Thyroid gland (tissue), 4 donors: ENCODE measurements at regions not wholly inside any gene's neighbourhood (a gene's known extent, or its start where the extent isn't known, plus 50 kb on each side); places are given as distances from the start of the nearest gene placed in this dataset.

ENCODE experiments used
- DNase-seq, 2 donors: peaks; one replicate each; pipeline ENCODE4 v3.0.0-alpha.2; 2019
- H3K27ac ChIP-seq, 3 donors: fragments of 200-600 bp; sonication (generic); 1 replicate in 2 of 3; 2 replicates in 1 of 3; pipeline ENCODE4 v1.5.1; 2016 to 2019; ENCODE audit warnings: mild to moderate bottlenecking in 1 of 3, moderate library complexity in 1 of 3
- H3K27me3 ChIP-seq: fragments of 200-600 bp; sonication (generic); one replicate; pipeline ENCODE4 v1.5.1; 2019
- H3K36me3 ChIP-seq, 2 donors: fragments of 200-600 bp; sonication (generic); one replicate each; pipeline ENCODE4 v1.5.1; 2016 to 2019
- H3K4me1 ChIP-seq, 2 donors: fragments of 200-600 bp; sonication (generic); one replicate each; pipeline ENCODE4 v1.5.1; 2017 to 2019
- H3K4me3 ChIP-seq, 3 donors: fragments of 200-600 bp; sonication (generic); replicated peaks in 1 of 3; 1 replicate in 2 of 3; 2 replicates in 1 of 3; pipeline ENCODE4 v1.5.1; 2016; ENCODE audit warnings: mild to moderate bottlenecking in 1 of 3
- H3K9me3 ChIP-seq: fragments of 200-600 bp; sonication (generic); one replicate; pipeline ENCODE4 v1.5.1; 2017
- CTCF ChIP-seq, 6 experiments: fragments of 200-600 bp in 3 of 6; fragments of 450-650 bp in 3 of 6; sonication (generic) in 3 of 6; IDR thresholded peaks; one replicate each; pipeline ENCODE4 v1.5.1; 2016 to 2019; ENCODE audit warnings: antibody characterized with exemption in 6 of 6, mild to moderate bottlenecking in 2 of 6, inconsistent platforms in 1 of 6, moderate library complexity in 1 of 6
- POLR2A ChIP-seq, 2 donors: fragments of 450-650 bp; IDR thresholded peaks; one replicate each; pipeline ENCODE4 v1.6.1; 2017; ENCODE audit warnings: antibody characterized with exemption in 2 of 2, mild to moderate bottlenecking in 2 of 2, moderate library complexity in 1 of 2
- WGBS, 2 donors: methylation state at CpG; one replicate each; pipeline ENCODE4 v1.1.5; 2017; 5-methylcytosine and 5-hydroxymethylcytosine counted together
- intact Hi-C: fragments of 100-400 bp; cut with DNase I; formaldehyde crosslinking; loops from one replicate; pipeline ENCODE4 v1.15.1; 2023

GRCh38 chr4:12421364-12421763 is 992.7 kb upstream of the HS3ST1 start:
- no peaks in the 10 kb centered on the region for H3K36me3 ChIP-seq
- no peaks in the 10 kb centered on the region for H3K4me1 ChIP-seq
- TF ChIP-seq CTCF (IDR thresholded peaks at IDR 0.05): no peak
- no peak for TF ChIP-seq POLR2A (IDR thresholded peaks at IDR 0.05)
- no peak overlapping the region for H3K27ac ChIP-seq
- H3K4me3 ChIP-seq: no peak overlapping the region
- no peaks in the 10 kb centered on the region for H3K9me3 ChIP-seq
- H3K27me3 ChIP-seq: no peaks in the 10 kb centered on the region
- DNase-seq: no peak
- 92 to 93% methylated on average over 5 of the region's 5 CpGs for WGBS, 2 donors
- intact Hi-C loops: no loop called here

DNA sequence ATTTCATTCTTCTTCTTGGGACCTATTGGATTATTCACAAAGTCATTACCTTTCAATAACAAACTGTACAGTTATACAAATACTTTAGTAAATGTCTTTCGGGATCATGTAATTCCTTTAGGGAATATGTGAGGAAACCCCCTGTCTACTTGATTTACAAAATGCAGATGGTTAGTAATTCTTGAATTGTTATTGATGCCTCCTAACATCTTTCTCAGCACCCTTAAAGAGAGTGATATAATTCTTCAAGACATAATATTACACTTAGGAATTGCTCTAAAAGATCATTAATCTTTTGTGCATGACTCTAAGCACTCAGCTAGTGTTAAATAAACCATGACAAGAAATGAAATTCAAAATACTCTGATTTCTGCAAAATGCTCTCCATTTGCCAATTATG is 988.1 kb upstream of the HS3ST1 start:
- intact Hi-C loops: no loop called here
- Histone ChIP-seq H3K9me3 (no peaks in the 10 kb centered on the region), H3K4me3 (no peak overlapping the region), H3K36me3 (no peaks in the 10 kb centered on the region), H3K4me1 (no peaks in the 10 kb centered on the region), H3K27me3 (no peaks in the 10 kb centered on the region), H3K27ac (no peak overlapping the region)
- DNase-seq: no peak
- WGBS, 2 donors: 80% methylated on average over 1 of the region's 1 CpG
- TF ChIP-seq CTCF (IDR thresholded peaks at IDR 0.05) (no peak), POLR2A (IDR thresholded peaks at IDR 0.05) (no peak)

DNA sequence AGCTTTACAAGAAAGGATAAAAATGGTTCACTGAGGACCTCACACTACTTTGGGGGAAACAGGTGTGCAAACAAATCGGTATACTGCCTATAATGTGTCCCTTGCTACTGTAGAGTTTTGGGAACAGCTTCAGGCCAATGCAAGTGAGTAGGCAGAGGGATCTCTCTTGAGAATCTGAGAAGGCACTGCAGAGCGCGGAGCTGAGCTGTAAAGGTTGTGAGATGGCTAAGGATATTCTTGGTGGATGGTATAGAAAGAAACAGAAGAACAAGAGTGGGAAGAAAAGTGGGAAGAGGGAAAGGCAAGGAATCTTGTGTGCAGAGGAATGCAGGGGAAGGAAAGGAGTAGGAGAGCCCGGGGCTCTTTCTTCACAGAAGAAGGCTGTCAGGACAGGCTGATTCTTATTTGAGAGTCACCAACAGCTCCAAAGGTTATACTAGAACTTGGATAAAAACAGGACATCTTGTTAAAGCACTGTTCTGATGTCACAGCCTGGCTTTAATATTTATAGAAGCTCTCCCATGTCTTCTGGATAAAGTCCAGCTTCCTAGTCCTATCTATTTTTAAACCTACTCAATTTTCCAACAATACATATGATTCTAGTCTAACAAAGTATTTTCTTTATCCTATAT is 985.6 kb upstream of the HS3ST1 start:
- Histone ChIP-seq H3K27me3 (no peaks in the 10 kb centered on the region), H3K9me3 (no peaks in the 10 kb centered on the region), H3K4me1 (no peaks in the 10 kb centered on the region), H3K27ac (no peak overlapping the region), H3K4me3 (no peak overlapping the region), H3K36me3 (no peaks in the 10 kb centered on the region)
- no peak for DNase-seq
- WGBS, 2 donors: 83 to 86% methylated on average over 4 of the region's 4 CpGs
- TF ChIP-seq CTCF (IDR thresholded peaks at IDR 0.05) (no peak), POLR2A (IDR thresholded peaks at IDR 0.05) (no peak)
- intact Hi-C loops: no loop called here

GRCh38 chr4:12411072-12411471 is 982.4 kb upstream of the HS3ST1 start:
- intact Hi-C loops: no loop called here
- H3K27me3 ChIP-seq: no peaks in the 10 kb centered on the region
- H3K4me1 ChIP-seq: no peaks in the 10 kb centered on the region
- WGBS, 2 donors: 60 to 74% methylated on average over 4 of the region's 4 CpGs
- TF ChIP-seq POLR2A (IDR thresholded peaks at IDR 0.05) (no peak), CTCF (IDR thresholded peaks at IDR 0.05) (no peak)
- H3K9me3 ChIP-seq: no peaks in the 10 kb centered on the region
- H3K27ac ChIP-seq: no peak overlapping the region
- no peaks in the 10 kb centered on the region for H3K36me3 ChIP-seq
- DNase-seq: no peak
- H3K4me3 ChIP-seq: no peak overlapping the region

DNA sequence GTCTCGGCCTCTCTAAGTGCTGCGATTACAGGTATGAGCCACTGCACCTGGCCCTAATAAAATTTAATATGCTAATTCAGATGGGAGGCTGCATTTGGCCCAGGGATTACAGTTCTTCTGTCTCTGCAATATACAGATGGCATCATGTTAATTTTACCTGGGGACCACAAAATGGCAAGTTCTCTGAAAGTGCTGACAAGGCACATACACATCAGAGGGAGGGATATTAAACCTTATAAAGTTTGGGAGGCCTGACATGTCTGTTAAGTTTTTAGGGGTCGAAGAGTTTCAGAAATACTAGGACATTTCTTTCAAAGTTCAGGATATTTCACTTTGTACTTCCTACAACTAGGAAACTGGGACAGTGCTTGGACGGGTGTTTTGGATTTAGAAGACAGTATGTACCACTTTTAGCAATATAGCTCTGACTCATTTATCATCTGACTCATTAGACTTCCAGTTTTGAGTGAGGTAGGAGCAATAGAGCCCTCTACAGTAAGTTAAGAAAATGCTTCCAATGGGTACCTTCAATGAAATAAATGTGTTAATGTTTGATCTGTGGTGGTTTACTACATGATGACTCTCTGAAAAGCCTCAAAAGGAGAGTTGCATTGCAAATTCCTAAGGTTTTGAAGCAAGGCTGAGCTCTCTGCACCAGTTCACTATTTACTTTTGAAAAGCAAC is 981.0 kb upstream of the HS3ST1 start:
- Histone ChIP-seq H3K27ac (no peak overlapping the region), H3K36me3 (no peaks in the 10 kb centered on the region), H3K4me1 (no peaks in the 10 kb centered on the region), H3K27me3 (no peaks in the 10 kb centered on the region), H3K4me3 (no peak overlapping the region), H3K9me3 (no peaks in the 10 kb centered on the region)
- WGBS, 2 donors: 68 to 75% methylated on average over 4 of the region's 4 CpGs
- TF ChIP-seq POLR2A (IDR thresholded peaks at IDR 0.05): no peak
- TF ChIP-seq CTCF (IDR thresholded peaks at IDR 0.05): no peak
- intact Hi-C loops: no loop called here
- DNase-seq: no peak
